Fibroblast of lung (primary cell): ENCODE measurements at regions not wholly inside any gene's neighbourhood (a gene's known extent, or its start where the extent isn't known, plus 50 kb on each side); places are given as distances from the start of the nearest gene placed in this dataset.

ENCODE experiments used
- EZH2 ChIP-seq: IDR thresholded peaks from 2 replicates; pipeline ENCODE4 v1.5.1; 2012; ENCODE audit warnings: low read length, control low read depth, mild to moderate bottlenecking; ENCODE audit errors: missing control alignments
- TF ChIP-seq, protein P1 (sequence below), 2 donors: IDR thresholded peaks in 1 of 2; conservative IDR thresholded peaks in 1 of 2; 1 replicate in 1 of 2; 2 replicates in 1 of 2; pipeline ENCODE4 v1.5.1; 2011 to 2012; ENCODE audit warnings: low read length in 2 of 2, control low read depth in 1 of 2, inconsistent platforms in 1 of 2, low read depth in 1 of 2, mild to moderate bottlenecking in 1 of 2

- TF ChIP-seq, protein P1, sequence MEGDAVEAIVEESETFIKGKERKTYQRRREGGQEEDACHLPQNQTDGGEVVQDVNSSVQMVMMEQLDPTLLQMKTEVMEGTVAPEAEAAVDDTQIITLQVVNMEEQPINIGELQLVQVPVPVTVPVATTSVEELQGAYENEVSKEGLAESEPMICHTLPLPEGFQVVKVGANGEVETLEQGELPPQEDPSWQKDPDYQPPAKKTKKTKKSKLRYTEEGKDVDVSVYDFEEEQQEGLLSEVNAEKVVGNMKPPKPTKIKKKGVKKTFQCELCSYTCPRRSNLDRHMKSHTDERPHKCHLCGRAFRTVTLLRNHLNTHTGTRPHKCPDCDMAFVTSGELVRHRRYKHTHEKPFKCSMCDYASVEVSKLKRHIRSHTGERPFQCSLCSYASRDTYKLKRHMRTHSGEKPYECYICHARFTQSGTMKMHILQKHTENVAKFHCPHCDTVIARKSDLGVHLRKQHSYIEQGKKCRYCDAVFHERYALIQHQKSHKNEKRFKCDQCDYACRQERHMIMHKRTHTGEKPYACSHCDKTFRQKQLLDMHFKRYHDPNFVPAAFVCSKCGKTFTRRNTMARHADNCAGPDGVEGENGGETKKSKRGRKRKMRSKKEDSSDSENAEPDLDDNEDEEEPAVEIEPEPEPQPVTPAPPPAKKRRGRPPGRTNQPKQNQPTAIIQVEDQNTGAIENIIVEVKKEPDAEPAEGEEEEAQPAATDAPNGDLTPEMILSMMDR (conservative IDR thresholded peaks at IDR 0.05 in 1 of 2, IDR thresholded peaks at IDR 0.05 in 1 of 2; ENCODE audit: low read depth in 1 of 2, low read length in 2 of 2): no peak
- no peak for TF ChIP-seq EZH2
These were observed 128.5 kb upstream of the GSE1 start for GRCh38 chr16:85484347-85485300.
